HG02763 (cell line): ENCODE measurements at regions not wholly inside any gene's neighbourhood (a gene's known extent, or its start where the extent isn't known, plus 50 kb on each side); places are given as distances from the start of the nearest gene placed in this dataset.
"Not testable (repeated sequence)": the region's sequence is repeated elsewhere in the genome, so short reads cannot be mapped to it uniquely, and the experiment has no call there.

ENCODE experiments used
- ATAC-seq: cut with Tn5 transposase; IDR thresholded peaks from one replicate; pipeline ENCODE4 v1.9.1; 2021; ENCODE audit warnings: mild to moderate bottlenecking, moderate library complexity; ENCODE audit not compliant: unreplicated experiment

DNA sequence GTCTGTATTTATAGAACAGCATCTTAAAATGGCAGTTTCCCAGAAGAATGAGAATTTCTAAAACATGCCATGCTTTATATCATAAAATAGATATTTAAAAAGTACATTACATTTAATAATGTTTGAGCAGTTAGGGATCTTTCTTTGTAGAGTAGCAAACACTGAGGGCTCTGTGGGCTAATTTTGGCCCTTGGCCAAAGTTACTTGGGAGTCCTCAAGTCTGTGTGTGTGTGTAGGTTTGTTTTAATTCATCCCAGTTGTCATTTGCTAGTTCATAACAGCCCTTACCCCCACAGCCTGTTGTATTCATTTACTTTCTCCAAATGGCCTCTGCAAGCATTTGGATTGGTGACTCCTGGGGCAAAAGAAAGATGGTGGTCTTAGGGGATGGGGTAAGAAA lies 576.4 kb upstream of the SGCD start:
- ATAC-seq, result no peak

DNA sequence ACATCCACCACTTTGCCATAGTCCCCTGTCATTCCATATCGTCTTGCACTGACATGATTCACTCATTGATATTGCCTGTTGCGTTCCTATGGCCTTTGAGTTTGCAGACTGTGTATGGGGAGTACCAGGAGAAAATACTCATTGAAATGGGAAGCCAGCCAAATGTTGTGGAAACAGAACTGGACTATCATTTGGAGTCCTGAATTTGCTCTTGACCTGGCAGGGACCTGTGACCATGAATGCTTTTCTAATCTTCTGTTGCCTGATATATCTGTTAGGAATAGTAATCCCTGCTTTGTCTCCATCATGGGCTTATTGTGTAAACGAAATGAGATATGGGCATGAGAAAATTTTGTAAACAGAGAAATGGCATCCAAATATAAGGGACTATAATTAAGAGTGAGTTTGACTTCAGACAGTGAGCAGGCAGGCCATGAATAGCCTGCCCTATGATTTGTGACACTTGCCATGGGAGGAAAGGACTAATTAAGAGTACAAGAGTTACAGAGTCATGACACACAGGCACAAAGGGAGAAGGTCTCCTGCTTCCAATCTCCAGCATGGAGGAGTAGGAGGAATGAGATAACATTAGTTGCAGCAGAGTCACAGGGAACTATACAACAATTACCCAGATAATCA lies 572.9 kb upstream of the SGCD start:
- ATAC-seq, result no peak

DNA sequence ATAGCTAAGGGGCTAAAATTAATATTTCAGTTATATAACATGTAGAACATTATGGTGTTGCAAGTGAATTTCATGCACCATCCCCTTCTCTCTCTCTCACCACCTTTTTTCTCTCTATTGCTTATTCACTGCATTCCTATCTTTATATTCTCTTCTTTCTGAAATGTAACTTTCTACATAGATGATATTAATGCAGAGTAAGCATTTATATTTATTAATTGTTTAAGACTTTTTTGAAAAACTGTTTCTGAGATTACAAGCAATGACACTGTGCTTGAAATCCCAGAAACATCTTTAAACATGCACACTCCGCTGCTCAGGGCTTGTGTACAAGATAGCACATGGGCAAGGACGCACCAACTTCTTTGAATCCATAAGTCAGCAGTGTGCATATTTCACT lies 567.7 kb upstream of the SGCD start:
- ATAC-seq, result no peak

DNA sequence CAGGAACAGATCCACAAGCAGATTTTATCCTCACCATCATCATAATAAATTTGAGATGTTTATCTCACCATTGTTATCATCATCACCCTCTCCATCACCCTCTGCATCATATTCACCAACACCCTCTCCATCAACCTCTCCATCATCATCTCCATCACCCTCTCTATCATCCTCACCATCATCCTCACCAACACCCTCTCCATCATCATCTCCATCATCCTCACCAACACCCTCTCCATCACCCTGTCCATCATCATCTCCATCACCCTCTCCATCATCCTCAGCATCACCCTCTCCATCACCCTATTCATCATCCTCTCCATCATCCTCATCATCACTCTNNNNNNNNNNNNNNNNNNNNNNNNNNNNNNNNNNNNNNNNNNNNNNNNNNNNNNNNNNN lies 567.0 kb upstream of the SGCD start:
- no peak for ATAC-seq

DNA sequence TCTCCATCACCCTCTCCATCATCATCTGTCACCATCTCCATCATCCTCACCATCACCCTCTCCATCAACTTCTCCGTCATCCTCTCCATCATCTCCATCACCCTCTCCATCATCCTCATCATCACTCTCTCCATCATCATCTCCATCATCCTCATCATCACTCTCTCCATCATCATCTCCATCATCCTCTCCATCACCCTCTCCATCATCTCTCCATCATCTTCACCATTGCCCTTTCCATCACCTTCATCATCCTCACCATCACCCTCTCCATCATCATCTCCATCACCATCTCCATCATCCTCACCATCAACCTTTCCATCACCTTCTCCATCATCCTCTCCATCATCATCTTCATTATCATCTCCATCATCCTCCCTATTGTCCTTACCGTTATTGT lies 565.5 kb upstream of the SGCD start:
- ATAC-seq, result no peak

DNA sequence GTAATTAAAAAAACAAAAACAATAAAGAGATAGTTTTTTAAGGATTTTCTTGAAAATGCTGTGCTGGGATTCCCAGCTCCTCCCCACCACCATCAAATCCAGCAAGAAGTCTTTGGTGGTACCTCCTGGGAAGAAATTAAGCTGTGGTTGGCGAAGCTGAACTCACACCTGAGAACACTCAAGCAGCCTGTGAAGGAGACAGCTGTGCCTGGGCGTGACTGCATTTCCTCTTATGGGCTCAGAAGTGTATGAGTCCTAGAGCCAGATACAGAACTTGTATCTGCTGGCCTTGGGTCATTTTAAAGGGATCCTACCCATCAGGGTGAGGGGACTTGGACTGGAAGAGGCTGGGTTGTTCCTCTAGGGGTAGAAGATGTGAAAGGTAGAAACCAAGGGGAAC lies 561.2 kb upstream of the SGCD start:
- no peak for ATAC-seq

DNA sequence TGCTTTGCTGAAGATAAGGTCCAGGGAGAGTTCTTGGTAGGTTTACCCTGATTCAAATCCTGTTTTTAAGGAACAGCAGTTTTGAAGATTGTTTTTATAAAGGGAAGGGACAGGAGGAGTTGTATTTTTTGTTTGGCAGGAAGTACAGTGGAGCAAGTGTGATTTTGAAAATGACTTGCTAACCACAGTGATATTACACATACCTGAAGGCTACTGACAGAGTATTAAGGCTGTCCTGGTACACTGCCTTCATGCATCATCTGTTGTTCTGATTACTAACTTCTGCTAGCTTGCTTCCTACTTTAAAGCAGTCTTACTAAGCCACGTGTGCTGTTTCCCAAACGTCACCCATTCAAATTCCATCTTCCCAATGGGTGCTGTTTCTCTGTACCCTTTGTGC lies 559.5 kb upstream of the SGCD start:
- no peak for ATAC-seq

DNA sequence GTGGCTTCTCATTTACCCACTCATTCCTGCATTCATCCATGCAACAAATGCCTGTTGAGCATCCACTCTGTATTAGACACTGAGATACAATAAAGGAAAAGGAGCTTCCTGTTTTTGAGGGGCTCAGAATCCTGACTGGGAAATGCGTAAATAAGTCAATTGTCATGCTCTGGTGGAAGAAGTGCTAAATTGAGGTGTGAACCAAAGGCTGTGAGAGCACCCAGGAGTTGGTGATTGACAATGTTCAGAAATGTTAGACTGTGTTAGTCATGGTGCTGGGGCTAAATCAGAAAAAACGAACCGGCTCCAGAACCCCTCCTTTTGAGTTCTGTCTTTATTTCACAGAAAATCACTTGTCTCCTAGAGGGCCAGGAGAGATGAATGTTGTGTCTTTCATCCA lies 558.6 kb upstream of the SGCD start:
- ATAC-seq, result no peak

DNA sequence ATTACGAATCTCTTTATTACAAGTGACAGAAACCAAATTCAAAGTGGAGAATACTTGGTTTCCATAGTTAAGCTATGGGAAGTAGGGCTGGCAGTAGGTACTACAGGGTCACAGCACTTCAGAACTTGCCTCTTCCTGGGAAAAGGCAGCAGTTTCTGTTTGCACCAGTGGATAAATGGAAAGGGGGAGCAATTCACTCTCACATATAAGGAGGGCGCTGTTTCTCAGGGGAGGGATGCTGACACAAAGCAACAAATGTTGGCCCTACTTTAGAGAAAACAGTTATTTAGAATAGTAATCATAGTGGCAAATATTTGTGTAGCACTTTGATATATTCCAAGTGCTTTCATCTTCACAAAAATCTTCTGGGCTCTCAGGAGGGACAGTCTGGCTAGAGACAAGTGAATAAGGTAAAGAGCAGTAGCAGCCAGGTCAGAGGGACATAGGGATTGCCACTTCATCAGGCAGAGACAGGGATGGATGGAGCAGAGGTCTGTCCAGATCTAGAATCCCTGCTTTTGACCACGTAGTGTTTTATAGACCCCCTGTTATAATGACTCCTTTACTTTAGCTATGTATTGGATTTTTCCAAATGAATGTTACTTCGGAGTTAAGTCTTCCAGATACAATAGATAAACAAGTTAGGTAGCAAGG lies 554.8 kb upstream of the SGCD start:
- no peak for ATAC-seq

DNA sequence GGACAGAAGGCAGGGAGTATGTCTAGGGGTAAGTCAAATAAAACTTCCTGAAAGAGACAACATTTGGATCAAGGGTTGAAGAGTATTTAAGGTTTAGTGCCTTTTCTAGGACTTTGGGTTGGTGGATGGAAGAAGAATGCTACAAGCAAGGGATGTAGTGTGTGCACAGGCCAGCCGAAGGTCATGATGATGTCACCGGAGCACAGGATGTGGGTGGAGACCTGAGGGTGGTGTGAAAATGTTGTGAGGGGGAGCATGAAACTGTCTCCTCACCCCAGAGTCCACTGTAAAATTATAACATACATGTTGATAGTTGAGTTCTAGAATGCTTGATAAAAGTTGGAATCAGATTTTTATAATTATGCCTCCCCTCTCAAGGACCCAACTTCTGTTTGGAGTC lies 553.3 kb upstream of the SGCD start:
- no peak for ATAC-seq

DNA sequence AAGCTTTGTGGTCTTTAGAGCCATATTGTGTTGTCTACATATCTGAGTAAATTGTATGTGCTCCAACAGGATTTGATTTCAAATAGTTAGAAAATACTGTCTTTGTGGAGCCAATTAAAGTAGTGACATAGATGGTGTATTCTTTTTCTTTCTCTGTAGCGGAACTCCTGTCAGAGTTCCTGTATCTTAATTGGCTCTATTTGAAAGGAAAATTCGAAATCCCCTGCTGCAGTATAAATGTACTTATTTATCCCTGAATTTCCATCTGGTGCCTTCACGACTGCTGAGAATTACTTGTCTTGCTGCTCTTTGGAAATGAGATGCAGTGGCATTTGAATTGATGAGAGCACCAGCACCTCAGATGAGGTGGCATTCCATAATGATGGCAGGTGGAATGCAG lies 546.7 kb upstream of the SGCD start:
- no peak for ATAC-seq

DNA sequence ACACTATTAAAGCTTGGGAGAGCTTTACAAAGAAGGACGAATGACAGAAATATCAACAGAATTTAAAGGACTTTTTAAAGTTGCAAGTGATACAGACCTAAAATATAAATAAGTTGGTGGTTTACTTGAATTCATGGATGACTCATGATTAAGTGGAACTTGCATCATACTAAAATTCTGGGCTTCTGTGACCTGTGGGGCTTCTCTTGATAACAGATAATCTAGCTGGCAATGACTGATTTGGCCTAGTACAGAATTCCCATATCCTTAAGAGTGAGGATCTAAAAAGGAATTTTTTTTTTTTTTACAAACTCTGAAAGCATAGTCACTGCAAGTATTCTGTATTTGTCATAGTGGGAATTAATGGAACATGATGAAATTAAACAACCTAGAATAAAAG lies 543.7 kb upstream of the SGCD start:
- ATAC-seq, result no peak

DNA sequence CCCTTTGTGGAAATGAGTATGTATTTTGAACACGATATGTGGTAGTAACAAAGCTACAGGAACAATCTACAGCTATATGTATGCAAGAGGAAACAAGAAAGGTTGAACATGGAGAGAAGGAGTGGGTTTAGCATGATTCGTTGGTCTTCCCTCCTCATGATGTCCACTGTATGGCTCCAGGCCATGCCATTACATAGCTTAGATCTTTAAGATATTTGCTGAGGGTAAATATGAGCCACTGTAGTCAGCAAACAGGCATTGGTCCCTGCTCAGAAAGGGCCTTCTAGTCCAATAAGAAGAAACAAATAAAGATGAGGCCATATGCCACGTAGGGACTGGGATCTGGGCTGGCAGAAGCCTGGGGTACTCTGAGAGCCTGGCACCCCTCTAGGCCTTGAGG lies 543.2 kb upstream of the SGCD start:
- no peak for ATAC-seq

DNA sequence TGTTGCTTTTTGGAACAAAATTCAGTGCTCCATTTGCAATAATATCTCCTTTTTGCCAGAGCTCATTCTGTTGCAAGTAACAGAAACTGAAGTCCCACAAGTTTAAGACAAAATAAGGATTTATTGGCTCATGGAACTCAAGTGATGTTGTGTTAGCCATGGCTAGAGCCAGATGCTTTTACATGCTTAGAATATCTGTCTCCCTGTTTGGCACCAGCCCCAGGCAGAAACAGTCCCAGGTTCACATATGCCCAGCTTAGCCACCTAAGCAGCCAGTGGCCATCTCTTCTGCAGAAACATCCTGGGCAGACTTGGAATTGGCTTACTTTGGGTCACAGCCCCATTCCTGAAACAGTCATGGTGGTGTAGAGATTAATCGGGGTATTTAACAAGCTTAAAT lies 540.9 kb upstream of the SGCD start:
- no peak for ATAC-seq

DNA sequence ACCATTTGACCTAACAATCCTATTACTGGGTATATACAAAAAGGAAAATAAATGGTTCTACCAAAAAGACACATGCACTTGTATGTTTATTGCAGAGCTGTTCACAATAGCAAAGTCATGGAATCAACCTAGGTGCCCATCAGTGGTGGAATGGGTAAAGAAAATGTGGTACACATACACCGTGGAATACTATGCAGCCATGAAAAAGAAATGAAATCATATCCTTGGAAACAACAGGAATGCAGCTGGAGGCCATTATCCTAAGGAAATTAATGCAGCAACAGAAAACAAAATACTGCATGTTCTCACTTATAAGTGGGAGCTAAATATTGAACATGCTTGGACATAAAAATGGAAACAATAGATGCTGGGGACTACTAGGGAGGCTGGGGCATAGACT lies 534.1 kb upstream of the SGCD start:
- no peak for ATAC-seq

DNA sequence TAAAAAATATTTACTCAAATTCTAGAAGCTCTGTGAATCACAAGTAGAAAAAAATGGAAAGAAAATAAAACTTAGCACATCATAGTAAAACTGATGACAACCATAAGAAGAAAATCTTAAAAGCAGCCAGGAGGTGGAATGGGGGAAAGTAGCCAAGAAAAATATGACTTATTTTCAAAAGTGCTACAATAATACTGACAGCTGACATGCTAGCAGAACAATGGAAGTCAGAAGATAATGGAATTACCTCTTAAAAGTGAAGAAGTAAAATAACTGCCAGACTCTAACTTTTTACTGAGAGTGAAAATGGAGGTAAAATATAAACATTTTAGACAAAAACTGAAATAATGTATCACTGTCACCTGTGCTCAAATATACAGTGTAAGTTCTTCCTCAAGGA lies 532.2 kb upstream of the SGCD start:
- no peak for ATAC-seq

DNA sequence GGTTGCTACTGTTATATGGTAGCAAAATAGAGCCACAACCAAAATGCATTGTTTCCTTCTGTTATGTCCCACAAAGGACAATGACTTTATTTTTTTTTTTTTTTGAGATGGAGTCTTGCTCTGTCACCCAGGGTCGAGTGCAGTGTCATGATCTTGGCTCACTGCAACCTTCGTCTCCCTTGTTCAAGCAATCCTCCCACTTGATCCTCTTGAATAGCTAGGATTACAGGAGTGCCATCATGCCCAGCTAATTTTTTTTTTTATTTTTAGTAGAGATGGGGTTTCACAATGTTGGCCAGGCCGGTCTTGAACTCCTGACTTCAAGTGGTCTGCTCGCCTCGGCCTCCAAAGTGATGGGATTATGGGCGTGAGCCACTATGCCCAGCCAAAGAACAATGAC lies 527.7 kb upstream of the SGCD start:
- ATAC-seq, result no peak

DNA sequence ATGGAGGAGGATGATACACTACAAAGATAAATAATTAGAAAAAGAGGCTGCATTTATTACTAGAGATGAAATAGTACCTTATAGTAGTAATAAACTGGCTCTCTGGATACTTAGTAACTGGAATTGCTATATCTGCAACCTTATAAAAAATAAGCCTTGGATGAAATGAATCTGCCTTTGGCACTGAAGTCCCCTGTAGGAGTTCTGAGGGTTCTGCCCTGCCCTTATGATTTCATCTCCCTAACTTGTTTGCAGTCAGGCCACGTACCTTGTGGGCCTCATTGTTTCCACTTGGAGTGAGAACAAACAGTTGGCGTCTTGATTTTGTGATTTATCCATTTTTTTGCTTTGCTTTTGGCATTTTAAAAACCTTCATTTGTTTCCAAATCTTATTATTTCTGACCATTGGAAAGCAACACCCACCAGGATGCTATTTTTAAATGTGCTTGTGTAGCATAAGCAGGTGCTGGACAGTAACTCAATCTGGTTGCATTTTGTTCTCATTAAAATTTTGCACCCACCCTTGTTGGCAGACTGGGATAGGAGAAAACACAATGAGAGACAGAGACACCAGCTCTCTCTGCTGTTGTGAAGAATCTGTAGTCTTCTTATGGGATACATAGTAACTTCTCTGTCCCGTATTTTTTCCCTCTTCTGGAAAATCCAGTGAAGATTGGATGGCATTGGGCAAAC lies 518.9 kb upstream of the SGCD start:
- ATAC-seq, result no peak

DNA sequence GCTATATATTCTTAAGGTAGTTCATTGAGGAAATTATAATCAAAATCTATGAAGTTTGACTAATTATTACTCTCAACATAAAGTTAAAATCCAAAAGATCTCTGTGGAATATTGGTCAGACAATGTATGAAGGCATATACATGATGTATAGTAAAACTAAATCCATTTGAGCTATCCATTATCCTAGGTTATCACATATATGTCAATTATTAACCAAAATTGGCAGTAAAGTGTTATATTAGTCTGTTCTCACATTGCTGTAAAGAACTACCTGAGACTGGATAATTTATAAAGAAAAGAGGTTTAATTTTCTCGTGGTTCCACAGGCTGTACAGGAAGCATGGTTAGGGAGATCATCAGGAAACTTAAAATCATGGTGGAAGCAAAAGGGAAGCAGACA lies 511.7 kb upstream of the SGCD start:
- no peak for ATAC-seq

DNA sequence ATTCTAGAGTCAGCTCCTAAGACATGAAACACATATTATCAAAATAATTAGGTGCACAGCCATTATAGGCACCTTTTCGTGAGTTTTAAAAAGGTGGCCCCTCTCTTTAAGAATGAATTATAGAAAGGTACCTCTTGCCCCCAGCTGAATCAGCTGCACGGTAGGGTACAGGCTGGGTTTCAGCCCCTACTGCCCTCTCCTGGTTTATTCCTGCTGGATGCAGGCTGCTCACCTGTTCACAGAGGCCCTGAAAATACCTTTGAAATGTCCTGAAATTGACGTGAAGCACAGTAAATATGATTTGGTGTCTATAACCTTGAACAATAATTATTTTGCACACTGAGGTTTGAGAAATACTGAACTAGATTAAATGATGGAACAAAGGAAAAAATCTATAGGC lies 504.8 kb upstream of the SGCD start:
- ATAC-seq, result no peak

DNA sequence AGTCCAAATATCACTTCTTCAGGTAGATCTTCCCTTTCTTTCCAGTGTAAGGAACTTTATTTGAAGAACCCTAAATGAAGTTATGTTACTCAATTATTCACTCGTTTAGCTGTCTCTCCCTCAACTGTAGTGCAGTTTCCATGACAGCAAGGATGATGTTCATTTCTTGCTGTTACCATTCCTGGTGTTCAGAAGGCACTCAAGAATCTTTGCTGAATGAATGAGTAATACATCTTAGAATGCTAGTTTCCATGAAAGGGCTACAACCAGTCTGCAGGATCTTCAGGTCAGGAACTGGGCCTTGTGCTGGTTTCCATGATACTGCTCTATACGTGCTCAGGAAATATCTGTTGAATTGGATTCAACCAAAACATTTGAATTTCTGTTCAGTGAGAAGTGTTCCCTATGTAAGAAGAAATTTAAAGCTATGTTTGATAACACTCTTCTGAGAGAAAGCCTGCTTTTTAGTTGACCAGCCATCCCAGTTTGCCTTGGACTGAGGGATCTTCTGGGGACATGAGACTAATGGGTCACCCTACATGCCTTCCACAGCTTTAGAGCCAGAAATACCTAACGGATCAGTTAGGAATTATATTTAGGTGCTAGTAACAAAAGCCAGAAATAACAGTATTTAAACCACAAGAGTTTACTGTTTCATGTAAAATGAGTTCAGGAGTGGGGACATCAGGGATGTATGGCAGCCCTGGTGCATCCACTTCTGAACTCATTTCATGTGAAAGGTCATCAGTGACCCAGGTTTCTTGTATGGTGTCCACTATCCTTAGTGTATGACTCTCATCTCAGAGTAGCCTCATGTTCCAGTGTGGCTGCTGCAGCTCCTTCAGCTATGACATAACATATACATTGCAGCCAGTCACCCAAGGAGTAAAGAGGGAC lies 500.1 kb upstream of the SGCD start:
- no peak for ATAC-seq

DNA sequence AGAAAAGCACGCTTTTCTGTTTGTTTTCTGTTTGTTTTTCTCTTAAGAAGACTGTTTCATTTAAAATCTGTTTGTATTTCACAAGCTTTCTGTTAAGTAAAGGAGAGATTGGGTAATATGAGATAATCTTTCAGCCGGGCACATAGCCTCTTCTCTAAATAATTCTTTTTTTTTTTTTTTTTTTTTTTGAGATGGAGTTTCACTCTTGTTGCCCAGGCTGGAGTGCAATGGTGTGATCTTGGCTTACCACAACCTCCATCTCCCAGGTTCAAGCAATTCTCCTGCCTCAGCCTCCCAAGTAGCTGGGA lies 499.5 kb upstream of the SGCD start:
- ATAC-seq, result not testable (repeated sequence)
